PFSK-1 (cell line): ENCODE measurements at regions not wholly inside any gene's neighbourhood (a gene's known extent, or its start where the extent isn't known, plus 50 kb on each side); places are given as distances from the start of the nearest gene placed in this dataset.

ENCODE experiments used
- FOXP2 ChIP-seq: optimal IDR thresholded peaks from 2 replicates; pipeline ENCODE3; 2011; ENCODE audit warnings: borderline replicate concordance, control low read depth, inconsistent platforms; ENCODE audit not compliant: insufficient read depth; ENCODE audit errors: extremely low read length, extremely low read depth
- POLR2AphosphoS5 ChIP-seq: IDR thresholded peaks from 2 replicates; pipeline ENCODE4 v1.6.1; 2012; ENCODE audit warnings: low read depth, mild to moderate bottlenecking, control low read depth, low read length, moderate library complexity
- REST ChIP-seq, 2 experiments: IDR thresholded peaks; 2 replicates each; pipeline versions ENCODE4 v1.6.1 to v1.8.0; 2011 to 2012; ENCODE audit warnings: low read depth in 2 of 2, low read length in 2 of 2, control low read depth in 1 of 2, inconsistent platforms in 1 of 2, mild to moderate bottlenecking in 1 of 2, moderate library complexity in 1 of 2; ENCODE audit not compliant: insufficient read depth in 1 of 2
- SIN3A ChIP-seq: IDR thresholded peaks from 2 replicates; pipeline ENCODE4 v1.6.1; 2012; ENCODE audit warnings: mild to moderate bottlenecking, low read length, moderate library complexity, borderline replicate concordance; ENCODE audit not compliant: insufficient read depth
- TAF1 ChIP-seq: IDR thresholded peaks from 2 replicates; pipeline ENCODE4 v1.6.1; 2012; ENCODE audit warnings: low read length, control low read depth, borderline replicate concordance; ENCODE audit not compliant: insufficient read depth

GRCh38 chr17:6208608-6209180, 138.5 kb downstream of the WSCD1 start:
- no peak for TF ChIP-seq REST (IDR thresholded peaks at IDR 0.05; ENCODE audit: insufficient read depth in 1 of 2, low read depth in 2 of 2, low read length in 2 of 2)
- TF ChIP-seq POLR2AphosphoS5: no peak
- TF ChIP-seq FOXP2: no peak
- no peak for TF ChIP-seq TAF1
- TF ChIP-seq SIN3A: no peak

GRCh38 chr17:6205525-6205924, 135.3 kb downstream of the WSCD1 start:
- no peak for TF ChIP-seq SIN3A
- no peak for TF ChIP-seq REST (IDR thresholded peaks at IDR 0.05; ENCODE audit: insufficient read depth in 1 of 2, low read depth in 2 of 2, low read length in 2 of 2)

- TF ChIP-seq POLR2AphosphoS5: no peak
- no peak for TF ChIP-seq TAF1
- TF ChIP-seq SIN3A: no peak
- no peak for TF ChIP-seq REST (IDR thresholded peaks at IDR 0.05; ENCODE audit: insufficient read depth in 1 of 2, low read depth in 2 of 2, low read length in 2 of 2)
- TF ChIP-seq FOXP2: no peak
These were observed 134.9 kb downstream of the WSCD1 start for GRCh38 chr17:6205033-6205432.

GRCh38 chr17:6204203-6204722, 134.1 kb downstream of the WSCD1 start:
- no peak for TF ChIP-seq REST (IDR thresholded peaks at IDR 0.05; ENCODE audit: insufficient read depth in 1 of 2, low read depth in 2 of 2, low read length in 2 of 2)
- TF ChIP-seq SIN3A: no peak
- TF ChIP-seq FOXP2: no peak

GRCh38 chr17:6196355-6196754, 126.2 kb downstream of the WSCD1 start:
- no peak for TF ChIP-seq FOXP2
